Right hindlimb (tissue), 1 donor: ENCODE measurements at regions not wholly inside any gene's neighbourhood (a gene's known extent, or its start where the extent isn't known, plus 50 kb on each side); places are given as distances from the start of the nearest gene placed in this dataset.

Experiments used
- DNase-seq: peaks from one replicate; pipeline ENCODE4 v3.0.0-alpha.2; 2018

DNA sequence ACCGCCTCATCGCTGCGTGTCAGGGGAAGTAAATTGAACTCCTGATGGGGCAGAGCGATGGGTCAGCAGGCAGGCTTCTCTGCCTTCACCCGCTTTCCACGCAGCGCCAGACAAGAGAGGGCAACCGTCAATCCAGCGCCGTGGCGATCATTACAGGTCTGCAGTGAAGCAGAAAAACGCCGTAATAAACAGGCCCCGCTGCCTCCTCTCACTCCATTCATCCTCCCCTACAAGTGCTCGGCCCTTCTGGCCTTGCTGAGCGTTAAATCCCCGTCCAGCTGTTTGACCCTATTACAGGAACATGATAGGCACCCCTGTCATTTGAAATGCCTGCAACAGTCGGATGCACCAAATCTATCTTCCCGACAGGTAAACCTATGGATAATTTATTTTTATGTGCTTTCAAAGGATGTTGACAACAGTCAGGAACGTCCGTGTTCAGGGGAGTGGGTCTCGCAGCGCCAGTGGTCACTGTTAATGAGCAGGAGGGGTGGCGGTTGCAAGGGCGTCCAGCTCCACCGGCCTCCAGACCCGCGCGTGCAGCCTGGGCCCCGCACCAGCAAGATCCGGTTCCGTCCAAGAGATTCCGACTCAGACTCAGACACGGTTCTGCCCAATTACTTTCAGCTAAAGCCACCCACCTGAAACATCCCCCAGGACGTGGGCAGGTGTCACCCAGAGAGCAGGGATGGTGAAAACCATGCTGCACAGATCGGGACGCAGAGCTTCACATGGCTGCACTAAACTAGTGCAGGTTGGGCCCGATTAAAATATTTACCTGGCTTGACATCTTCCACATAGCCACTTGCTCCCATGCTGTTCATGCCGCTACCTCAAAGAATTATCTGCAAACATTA lies 508.0 kb upstream of the MGMT start:
- DNase-seq: no peak

DNA sequence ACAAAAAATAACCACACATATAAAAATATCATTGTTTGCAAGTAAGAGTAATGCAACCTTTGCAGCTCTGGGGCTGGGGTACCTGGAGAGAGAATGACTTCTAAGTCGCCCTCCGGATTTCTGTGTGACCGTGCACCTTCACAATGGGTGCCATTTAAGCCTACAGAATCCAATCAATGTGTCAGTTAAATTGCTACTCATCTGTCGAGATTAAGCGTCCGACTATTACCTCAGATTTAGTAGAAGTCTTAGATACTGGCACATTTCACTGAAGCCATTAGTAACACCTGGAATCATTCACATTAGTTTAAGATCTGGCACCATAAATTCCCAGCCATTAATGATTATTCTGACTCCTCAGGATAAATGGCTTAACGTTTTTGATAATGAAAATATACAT lies 507.3 kb upstream of the MGMT start:
- no peak for DNase-seq

DNA sequence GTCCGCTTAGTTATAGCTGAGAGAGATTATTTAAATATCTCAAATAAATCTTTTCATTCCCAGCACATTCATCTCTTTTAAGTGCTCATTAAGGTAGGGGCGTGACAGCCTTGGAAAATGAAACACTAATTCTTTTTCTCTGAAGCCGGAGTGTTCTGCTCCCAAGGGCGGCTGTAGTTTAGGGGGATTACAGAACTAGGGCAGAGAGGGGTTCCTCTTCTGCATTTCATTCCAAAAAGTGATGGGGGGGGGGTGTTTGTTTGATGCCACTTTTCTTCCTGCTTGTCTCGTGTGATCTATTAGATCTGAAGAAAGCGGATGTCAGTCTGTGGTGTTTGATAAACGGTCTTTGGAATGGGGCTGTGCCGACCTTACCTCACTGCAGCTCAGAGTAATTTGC lies 506.5 kb upstream of the MGMT start:
- DNase-seq: no peak

DNA sequence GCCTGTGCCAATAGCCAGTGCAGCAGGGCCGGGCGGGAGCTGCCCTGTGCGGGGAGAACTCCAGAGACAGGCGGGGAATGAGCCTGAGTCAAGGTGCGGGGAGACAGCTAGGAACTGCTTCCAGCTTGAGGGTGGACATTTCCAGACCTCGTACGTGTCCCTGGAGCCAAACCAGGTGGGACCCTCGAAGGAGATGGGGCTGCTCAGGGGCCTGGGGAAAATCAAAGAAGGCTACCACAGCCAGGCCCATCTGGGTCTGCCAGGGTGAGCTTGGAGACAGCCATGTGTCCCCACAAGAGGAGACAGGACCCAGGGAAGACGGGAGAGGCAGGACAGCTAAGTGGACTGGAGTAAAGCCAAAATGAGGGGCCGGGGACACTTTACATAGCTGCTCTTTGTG lies 504.9 kb upstream of the MGMT start:
- no peak for DNase-seq

DNA sequence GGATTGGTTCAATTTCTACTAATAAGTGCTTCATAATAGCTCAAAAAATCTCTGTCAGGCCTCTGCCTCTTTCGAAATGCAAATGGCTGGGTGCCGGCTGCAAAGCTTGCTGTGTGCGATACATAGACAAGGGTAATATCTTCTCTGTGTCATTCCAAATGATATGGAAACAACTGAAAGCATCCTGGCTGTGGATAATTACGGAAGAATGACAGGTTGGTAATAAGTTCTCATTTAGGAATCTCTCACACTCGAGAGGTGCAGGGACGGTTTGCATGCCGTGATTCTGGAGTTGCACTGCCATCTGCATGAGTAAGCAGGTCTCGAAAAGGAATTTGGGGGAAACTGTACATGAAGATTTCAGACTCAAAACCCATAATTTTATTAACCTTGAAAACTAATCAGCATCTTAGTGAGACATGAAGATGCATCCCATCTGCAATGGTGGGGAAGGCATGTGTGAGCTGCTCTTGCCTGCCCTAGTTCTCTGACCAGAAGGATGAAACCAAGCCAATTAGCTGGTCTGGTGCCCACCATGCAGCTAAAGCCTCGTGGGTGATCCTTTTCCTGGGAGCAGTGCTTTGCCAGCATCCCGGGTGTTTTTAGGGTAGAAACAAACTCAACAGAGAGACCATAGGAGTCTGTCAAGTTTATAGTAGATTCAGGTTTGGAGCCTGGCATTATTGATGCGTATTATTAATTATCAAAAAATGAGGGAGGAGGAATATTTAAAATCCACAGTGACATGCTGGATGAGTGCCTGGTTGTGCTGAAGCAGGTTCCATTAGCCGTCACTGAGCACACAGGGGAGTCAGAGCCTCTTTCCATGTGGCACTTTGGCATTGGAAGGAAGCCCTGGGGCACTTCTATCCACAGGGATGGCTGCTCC lies 503.6 kb upstream of the MGMT start:
- DNase-seq: no peak

DNA sequence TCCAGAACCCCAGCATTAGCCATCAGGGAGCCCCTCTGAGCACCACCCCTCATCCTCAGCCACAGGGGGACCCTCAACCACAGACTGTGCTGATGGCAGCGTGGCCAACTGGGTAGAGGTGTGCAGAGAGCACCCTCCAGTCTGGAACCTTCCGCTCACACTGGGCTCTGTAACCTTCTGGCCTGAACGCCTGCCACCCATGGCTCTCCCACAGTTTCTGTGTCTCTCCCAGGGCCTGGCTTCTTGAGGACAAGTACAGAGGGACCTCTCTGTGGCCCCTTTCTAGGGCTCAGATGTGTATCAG lies 503.0 kb upstream of the MGMT start:
- no peak for DNase-seq

DNA sequence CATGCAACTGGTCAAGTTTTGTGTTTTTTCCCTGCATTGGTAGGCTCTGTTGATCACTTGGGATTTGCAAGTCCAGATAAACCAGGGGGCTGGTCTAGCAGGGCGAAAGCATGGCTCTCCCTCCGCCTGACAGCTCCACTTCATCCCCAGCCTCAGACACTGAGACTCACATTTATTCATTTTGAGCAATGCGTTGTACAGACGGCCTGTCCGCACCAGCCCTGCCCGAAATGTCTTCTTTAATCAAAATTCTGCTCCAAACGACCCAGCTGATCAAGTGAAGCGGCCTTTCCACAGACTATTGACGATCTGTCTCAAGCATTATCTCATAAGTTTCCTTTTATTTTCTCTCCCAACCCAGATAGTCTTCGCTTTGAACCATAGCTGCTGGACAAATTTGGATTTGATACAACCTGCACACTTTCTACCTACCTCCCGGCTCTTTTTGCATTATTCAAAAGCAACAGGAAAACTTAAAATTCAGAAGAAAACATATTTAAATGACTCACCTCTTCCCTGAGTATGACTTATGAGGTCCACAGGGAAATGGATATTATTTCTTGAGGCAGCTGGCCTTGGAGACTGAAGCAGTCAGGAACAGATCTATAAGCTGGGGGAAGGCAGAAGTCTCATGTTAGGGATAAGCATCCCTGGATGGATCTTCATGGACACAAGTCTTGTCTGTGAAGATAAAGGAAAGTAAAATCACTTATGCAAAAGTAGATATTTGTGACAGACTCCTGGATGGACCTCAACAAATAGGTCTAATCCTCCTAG lies 498.9 kb upstream of the MGMT start:
- DNase-seq: no peak

DNA sequence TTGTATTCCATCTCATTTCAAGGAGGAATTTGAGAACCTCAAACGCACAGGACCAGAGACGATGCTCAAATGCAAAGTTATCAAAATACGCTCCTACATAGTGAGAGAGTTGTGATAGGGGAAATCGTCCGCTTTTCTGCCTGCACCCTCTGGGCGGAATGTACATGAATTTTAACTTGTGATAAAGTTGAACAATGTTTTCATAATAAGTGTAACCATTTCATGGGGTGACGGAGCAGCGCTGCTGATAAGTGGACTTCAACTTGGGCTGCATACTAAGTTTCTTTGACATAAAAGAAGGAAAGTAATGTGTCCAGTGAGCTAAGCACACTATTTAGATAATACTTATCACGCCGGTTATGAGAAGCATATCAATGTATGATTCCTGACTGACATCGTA lies 497.5 kb upstream of the MGMT start:
- DNase-seq: no peak

DNA sequence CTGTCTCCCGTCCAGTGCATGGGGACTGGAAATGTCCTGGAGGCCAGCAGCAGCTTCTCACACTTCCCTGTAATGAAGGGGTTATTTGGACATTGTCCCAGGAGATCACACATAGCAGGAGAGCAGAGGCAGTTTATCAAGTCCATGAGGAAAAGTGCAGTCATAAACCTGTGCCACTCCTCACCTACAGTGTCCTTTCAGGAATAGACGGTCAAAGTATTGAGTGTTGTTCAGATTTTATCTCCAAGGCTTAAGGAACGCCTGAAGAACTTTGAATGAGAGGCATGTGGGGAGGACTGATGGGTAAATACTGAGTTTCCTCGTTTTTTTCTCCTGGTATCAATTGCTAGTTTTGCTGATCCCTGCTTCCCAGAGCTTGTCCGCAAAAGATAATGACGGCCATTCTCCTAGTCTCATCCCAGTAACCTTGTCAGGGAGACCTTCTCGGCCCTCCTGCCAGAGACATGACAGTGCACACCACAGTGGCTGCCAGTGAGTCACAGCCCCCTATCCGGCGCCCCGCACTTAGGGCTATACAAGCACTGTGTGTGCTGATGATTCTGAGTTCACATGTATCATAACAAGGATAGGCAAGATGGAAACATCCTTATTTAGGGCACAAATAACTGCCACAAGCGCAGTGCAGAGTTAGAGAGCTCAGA lies 495.5 kb upstream of the MGMT start:
- no peak for DNase-seq

DNA sequence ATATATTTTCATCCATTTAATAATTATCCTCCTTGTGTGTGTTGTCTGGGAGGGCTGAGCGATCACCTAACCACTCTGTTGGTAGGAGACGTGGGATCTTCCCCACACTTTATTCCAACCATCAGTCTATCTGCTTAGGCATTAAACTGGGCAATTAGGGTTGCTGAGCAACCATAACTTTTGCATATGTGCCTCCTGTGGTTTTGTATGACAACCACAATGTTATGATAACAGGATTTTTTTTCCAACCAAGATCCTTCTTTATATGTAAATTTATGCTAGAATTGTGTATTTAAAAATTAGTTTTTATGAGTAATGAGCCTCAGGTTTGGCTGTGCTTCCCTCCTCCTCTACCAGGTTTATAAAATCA lies 495.0 kb upstream of the MGMT start:
- DNase-seq: no peak

DNA sequence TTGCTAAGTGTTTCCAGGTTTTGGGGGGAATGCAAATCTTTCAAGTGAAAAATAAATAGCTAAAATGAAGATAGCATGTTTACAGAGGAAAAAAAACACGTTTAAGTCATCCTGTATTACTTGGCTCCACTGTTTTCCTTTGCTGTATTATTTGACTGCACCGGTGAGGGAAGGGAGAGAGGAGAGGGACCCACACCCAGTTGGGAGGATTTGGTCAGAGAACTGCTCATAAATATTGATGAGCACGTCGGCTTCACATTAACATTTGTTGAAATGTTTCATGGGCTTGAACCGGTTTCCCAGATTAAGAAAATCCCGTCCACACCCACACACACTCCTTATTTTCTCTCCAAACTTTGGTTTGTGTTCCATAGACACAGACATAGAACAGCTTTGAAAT lies 493.8 kb upstream of the MGMT start:
- no peak for DNase-seq

DNA sequence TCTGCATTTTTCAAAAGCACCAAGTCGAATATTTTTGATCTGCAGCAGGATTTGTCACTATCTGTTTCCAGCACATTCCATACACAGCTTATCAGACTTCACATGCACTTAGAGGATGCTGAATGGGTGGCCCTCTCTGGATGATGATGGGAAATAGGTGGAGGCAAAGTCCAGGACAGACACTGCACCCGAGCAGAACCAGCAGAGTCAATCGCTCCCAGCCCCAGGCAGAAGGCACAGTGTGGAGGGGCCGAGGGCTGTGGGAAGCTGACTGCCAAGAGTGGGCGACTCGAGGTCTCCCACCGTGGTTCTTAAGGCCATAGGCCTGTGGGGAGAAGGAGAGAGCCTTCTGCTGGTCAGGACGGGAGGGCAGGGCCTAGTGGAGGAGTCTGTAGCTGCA lies 490.2 kb upstream of the MGMT start:
- DNase-seq: no peak

DNA sequence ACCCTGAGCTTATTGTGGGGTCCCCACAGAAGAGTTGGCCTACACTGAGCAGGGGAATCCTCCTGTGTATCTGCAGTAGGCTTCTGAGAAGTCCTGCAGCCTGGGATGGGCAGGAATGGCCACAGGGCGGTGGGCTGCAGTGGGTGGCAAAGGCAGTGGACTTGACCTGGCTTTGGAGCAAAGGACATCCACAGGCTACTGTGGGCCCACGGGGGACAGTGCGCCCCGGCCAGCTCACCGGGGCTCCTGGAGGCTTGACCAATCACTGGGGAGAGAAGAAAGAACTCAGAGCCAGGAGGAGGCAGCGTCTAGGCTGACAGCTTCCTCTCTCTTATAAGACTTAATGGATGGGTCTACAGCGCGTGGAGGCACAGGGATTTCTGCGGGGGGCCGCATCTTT lies 488.8 kb upstream of the MGMT start:
- DNase-seq: no peak

DNA sequence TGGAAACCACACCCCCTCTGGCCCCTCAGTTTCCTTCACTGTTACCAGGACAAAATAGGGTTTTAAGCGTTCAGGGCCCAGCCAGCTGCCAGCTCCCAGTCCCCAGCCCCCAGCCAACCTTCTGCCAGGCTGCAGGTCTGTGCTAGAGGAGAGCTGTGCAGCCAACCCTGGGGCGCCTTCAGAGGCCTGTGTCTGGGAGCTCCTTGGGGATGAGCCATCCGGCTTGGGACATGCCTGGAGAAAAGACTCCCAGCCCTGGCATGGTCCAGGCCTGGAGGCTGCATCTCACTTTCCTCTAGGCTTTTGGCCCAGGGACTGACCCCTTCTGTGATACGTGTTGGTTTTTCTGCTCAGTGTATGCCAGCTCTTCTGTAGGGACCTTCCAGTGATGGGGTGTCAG lies 487.6 kb upstream of the MGMT start:
- no peak for DNase-seq

DNA sequence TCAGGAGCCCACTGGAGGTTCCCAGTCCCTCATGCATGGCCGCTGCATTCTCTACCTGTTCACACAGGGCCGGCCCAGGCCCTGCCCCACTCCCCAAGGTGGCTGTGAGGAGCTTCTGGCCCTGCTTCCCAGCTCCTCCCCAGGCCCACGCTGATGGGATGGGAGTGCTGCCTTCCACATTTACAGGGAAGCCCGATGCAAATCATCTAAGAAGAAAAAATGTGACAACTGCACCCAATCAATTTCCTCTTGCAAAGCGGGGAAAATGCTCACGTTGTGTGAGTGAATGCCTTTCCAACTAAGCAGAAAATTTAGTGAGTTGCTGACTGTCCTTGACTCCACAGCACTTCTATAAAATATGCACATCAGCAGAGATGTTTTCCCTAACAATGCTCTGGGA lies 485.8 kb upstream of the MGMT start:
- DNase-seq: no peak

DNA sequence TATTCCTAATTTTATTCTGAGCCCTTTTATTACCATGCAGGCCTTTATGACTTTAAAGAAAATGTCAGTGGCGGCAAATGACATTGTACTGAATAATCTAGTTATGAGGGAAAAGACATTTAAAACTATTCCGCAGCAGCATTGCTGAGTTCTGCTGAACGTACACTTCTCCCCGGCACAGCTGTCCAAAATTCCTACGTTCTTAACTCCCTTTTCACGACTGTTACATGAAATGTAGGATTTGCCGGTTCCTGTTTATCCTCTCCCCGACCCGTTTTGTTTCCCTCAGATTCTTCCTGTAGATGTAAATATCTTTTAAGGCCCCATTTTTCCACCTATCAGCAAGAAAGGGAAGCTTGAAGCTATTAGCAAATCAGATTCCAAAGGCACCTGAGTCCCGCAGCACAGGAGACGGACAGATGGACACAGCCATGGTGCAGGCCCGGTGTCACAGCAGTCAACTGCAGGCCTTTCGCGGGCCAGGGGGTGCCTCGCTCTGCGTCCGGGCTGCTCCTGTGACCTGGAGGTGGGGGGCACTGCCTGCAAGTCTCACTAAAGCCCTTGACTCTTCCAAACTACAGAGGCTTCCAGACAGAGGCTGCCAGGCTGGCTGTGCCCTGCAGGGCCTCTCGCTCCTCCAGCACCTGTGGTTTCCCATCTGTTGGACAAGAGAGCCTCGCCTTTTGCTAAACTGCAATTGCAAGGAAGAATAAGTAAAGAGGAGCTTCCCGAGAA lies 485.0 kb upstream of the MGMT start:
- DNase-seq: peak; percentile 66

DNA sequence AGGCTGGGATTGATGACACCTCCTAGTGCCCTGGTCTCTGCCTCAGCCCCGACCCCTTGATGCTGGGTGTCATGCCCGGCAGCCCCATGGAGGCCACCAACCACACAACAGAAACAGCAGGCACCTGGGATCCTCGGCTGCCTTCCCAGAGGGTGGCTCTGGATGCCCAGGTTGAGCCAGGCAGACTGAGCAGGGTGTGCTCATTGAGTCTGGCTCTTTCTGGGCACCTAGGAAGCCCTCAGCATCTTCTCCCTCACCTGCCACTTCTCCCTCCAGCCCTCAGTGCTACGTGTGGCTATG lies 484.5 kb upstream of the MGMT start:
- DNase-seq: no peak

DNA sequence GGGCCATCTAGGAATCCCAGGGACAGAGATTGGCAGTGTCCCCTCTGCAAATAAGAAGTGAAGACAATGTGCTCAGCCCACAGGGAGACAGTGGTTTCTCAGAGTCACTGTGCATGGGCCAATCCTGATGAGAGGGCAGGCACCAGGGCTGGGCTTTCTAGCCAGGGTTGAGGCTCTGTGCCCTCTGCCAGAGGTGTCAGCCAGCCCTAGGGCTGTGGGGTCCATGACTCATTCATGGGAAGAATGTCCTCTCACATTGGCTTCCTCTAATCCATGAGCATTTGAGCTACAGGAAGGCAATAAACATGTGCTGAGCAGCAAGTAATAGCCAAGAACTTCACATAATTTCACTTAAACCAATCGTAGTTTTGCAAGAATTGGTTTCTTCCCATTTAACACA lies 482.0 kb upstream of the MGMT start:
- DNase-seq: no peak

DNA sequence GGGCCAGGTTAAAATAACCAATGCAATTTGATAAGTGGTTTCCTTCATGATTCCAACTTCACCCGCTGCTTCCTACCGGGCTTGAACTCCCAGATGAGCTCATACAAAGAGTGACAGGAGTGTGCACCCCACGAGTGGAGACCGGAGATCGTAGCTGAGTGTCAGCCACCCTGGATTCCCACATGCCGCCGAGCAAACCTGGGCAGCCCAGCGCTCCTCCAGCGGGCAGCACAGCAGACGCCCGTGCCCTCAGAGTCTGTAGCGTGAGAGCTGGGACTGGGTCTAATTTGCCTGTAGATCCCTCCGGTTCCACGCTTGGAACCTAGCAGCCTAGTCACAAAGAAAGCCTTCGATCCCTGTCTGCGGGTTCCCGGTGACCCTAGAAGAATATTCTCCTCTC lies 476.1 kb upstream of the MGMT start:
- DNase-seq: no peak

DNA sequence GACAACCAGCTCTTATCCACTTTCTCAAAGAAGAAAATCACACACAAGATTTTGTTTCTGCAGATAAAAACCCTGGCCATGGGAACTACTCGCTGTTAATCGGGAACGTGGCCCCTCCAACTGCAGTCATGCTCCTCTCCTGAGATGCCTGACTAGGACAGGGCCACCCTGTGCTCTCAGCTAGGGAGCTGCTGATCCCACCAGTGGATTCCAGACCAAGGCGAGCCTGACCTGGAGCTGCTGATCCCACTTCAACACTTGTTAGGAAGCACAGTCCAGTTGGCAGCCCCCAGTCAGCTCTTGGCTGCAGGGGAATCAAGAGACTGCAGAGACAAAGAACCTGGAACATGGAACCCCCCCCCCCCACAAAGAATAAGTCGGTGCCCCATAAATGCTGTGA lies 474.3 kb upstream of the MGMT start:
- no peak for DNase-seq

DNA sequence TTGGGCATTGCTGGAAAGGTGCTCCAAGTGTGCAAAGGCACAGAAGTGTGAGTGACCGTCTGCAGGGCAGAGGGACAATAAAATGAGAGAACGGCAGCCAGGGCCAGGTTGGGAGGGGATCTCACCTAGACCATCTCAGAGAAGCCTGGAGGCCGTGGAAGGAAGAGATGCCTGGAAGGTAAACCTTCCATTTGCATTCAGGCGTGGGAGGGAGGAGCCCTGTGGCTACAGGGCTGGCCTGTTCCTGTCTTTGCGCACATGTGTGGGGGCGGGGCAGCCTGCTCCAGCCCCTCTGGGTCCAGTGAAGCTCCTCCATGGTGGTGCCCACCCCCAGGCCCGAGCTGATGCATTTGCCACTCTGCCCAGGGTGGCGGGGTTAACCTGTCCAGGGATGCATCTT lies 473.6 kb upstream of the MGMT start:
- DNase-seq: no peak

DNA sequence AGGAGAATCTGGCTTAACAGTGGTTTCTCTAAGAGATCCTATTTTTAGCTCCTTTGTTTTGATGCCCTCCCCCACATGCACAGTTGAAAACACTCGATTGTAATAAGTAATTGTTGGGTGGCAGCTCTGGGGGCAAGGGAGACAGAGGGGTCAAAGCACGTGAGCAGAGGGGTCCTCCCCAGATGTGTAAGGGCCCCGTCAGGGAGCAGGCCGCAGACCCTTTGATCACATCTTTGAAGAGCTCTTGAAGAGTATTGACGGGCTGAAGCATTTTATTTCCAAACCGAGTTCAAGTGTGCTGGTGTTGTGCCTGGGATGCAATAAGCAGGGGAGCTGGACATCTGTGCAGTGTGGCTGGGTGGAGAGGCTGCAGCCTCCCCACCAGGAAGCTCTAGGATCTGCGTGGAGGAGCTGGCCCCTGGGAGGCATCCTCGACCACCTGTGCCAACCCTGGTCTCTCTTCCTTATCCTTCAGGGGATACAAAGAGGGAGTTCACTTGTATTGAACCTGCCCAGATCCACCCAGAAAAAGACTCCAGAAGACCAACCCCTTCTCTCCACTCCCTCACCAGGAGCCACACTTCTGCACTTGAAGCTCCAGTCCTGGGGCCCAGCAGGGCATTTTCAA lies 473.0 kb upstream of the MGMT start:
- no peak for DNase-seq
